HFFc6 (cell line): ENCODE measurements at regions not wholly inside any gene's neighbourhood (a gene's known extent, or its start where the extent isn't known, plus 50 kb on each side); places are given as distances from the start of the nearest gene placed in this dataset.
A peak's percentile ranks its signal among the peaks of the same experiment; 100 is the strongest.

ENCODE experiments used
- DNase-seq: peaks from one replicate; pipeline ENCODE4 v3.0.0-alpha.2; 2018
- H3K27ac Mint-ChIP-seq: 2 replicates; pipeline ENCODE4 v1.8.0; 2020; ENCODE audit warnings: mild to moderate bottlenecking, mixed read lengths
- H3K27me3 Mint-ChIP-seq: 2 replicates; pipeline ENCODE4 v1.8.0; 2021; ENCODE audit warnings: mild to moderate bottlenecking, moderate library complexity, mixed read lengths; ENCODE audit not compliant: insufficient read depth
- H3K36me3 Mint-ChIP-seq: 2 replicates; pipeline ENCODE4 v1.8.0; 2021; ENCODE audit warnings: low read depth, mixed read lengths
- H3K4me1 Mint-ChIP-seq: 2 replicates; pipeline ENCODE4 v1.8.0; 2020; ENCODE audit warnings: low read depth, mixed read lengths
- H3K4me3 Mint-ChIP-seq: 2 replicates; pipeline ENCODE4 v1.8.0; 2020; ENCODE audit warnings: mild to moderate bottlenecking, moderate library complexity, mixed read lengths
- H3K9me3 Mint-ChIP-seq: 2 replicates; pipeline ENCODE4 v1.8.0; 2020; ENCODE audit warnings: mild to moderate bottlenecking, mixed read lengths
- CTCF ChIP-seq: fragments of 200-600 bp; sonication (generic); IDR thresholded peaks from 2 replicates; pipeline ENCODE4 v1.5.0; 2021; ENCODE audit warnings: antibody characterized with exemption, mild to moderate bottlenecking

GRCh38 chr7:18400726-18401125, 94.8 kb upstream of the HDAC9 start:
- Mint-ChIP-seq H3K4me3 (no peak overlapping the region), H3K36me3 (no peaks in the 10 kb centered on the region), H3K27me3 (no peaks in the 10 kb centered on the region), H3K4me1 (peaks cover 56% of the 10 kb centered on the region), H3K9me3 (no peaks in the 10 kb centered on the region), H3K27ac (peak overlapping the region; percentile 41; the same call in 1 of the 2 replicates)
- no peak for TF ChIP-seq CTCF
- DNase-seq, result no peak

- no peaks in the 10 kb centered on the region for H3K9me3 Mint-ChIP-seq
- H3K4me3 Mint-ChIP-seq, result no peak overlapping the region
- no peaks in the 10 kb centered on the region for H3K36me3 Mint-ChIP-seq
- no peak for DNase-seq
- H3K27ac Mint-ChIP-seq, result no peak overlapping the region
- peaks cover 56% of the 10 kb centered on the region for H3K4me1 Mint-ChIP-seq
- H3K27me3 Mint-ChIP-seq, result no peaks in the 10 kb centered on the region
- no peak for TF ChIP-seq CTCF
Measured at GRCh38 chr7:18401757-18402156, 93.8 kb upstream of the HDAC9 start.

- H3K4me3 Mint-ChIP-seq, result peak overlapping the region; percentile 20
- TF ChIP-seq CTCF, result no peak
- no peaks in the 10 kb centered on the region for H3K36me3 Mint-ChIP-seq
- H3K9me3 Mint-ChIP-seq, result no peaks in the 10 kb centered on the region
- peak; percentile 62 for DNase-seq
- peak overlapping the region; percentile 86 for H3K27ac Mint-ChIP-seq
- H3K4me1 Mint-ChIP-seq, result peaks cover 65% of the 10 kb centered on the region
- H3K27me3 Mint-ChIP-seq, result no peaks in the 10 kb centered on the region
Measured at GRCh38 chr7:18402488-18403183, 92.9 kb upstream of the HDAC9 start.

GRCh38 chr7:18405726-18406125, 89.8 kb upstream of the HDAC9 start:
- no peak for TF ChIP-seq CTCF
- no peaks in the 10 kb centered on the region for H3K27me3 Mint-ChIP-seq
- H3K36me3 Mint-ChIP-seq, result no peaks in the 10 kb centered on the region
- H3K4me1 Mint-ChIP-seq, result peaks cover 73% of the 10 kb centered on the region
- DNase-seq, result no peak
- H3K4me3 Mint-ChIP-seq, result no peak overlapping the region
- H3K27ac Mint-ChIP-seq, result no peak overlapping the region
- no peaks in the 10 kb centered on the region for H3K9me3 Mint-ChIP-seq

- Mint-ChIP-seq H3K27me3 (no peaks in the 10 kb centered on the region), H3K36me3 (no peaks in the 10 kb centered on the region), H3K27ac (peak overlapping the region; percentile 47; the same call in 1 of the 2 replicates), H3K4me1 (peaks cover 57% of the 10 kb centered on the region), H3K4me3 (no peak overlapping the region), H3K9me3 (no peaks in the 10 kb centered on the region)
- DNase-seq, result no peak
- no peak for TF ChIP-seq CTCF
Measured at GRCh38 chr7:18407385-18407784, 88.2 kb upstream of the HDAC9 start.
